Heart right ventricle (tissue), 16 donors: ENCODE measurements at regions not wholly inside any gene's neighbourhood (a gene's known extent, or its start where the extent isn't known, plus 50 kb on each side); places are given as distances from the start of the nearest gene placed in this dataset.

Experiments used
- ATAC-seq, 8 donors: fragments of 200-7000 bp; cut with Tn5 transposase; one replicate each; pipeline ENCODE4 v1.9.1; 2020; ENCODE audit warnings: mild to moderate bottlenecking in 8 of 8, moderate library complexity in 8 of 8, moderate number of reproducible peaks in 1 of 8
- DNase-seq, 2 donors: peaks; one replicate each; pipeline ENCODE4 v3.0.0-alpha.2; 2020
- H3K27ac ChIP-seq, 10 donors: fragments of 200-600 bp; sonication (generic) in 2 of 10; one replicate each; pipeline versions ENCODE4 v1.5.0 to v1.8.0; 2020 to 2022; ENCODE audit warnings: mild to moderate bottlenecking in 3 of 10
- H3K27me3 ChIP-seq, 7 donors: fragments of 200-600 bp; one replicate each; pipeline ENCODE4 v1.8.0; 2021 to 2022; ENCODE audit warnings: mild to moderate bottlenecking in 2 of 7
- H3K36me3 ChIP-seq, 9 donors: fragments of 200-600 bp; sonication (generic) in 1 of 9; one replicate each; pipeline versions ENCODE4 v1.5.0 to v1.8.0; 2020 to 2022; ENCODE audit warnings: mild to moderate bottlenecking in 2 of 9
- H3K4me1 ChIP-seq, 9 donors: fragments of 200-600 bp; sonication (generic) in 1 of 9; one replicate each; pipeline versions ENCODE4 v1.5.0 to v1.8.0; 2020 to 2022; ENCODE audit warnings: mild to moderate bottlenecking in 4 of 9
- H3K4me3 ChIP-seq, 10 donors: fragments of 200-600 bp; sonication (generic) in 2 of 10; one replicate each; pipeline versions ENCODE4 v1.5.0 to v1.8.0; 2020 to 2022; ENCODE audit warnings: mild to moderate bottlenecking in 7 of 10, moderate library complexity in 2 of 10
- H3K9me3 ChIP-seq, 11 donors: fragments of 200-600 bp in 10 of 11; sonication (generic) in 2 of 11; one replicate each; pipeline versions ENCODE4 v1.5.0 to v1.8.0; 2013 to 2022; ENCODE audit warnings: mild to moderate bottlenecking in 2 of 11, control low read depth in 1 of 11, moderate library complexity in 1 of 11
- WGBS, 2 donors: extraction: QIAGEN DNeasy Blood & Tissue Kit; methylation state at CpG; one replicate each; pipeline ENCODE4 v1.1.7; 2013; ENCODE audit warnings: inconsistent platforms in 1 of 2; 5-methylcytosine and 5-hydroxymethylcytosine counted together
- intact Hi-C, 10 donors: fragments of 100-400 bp; cut with DNase I; formaldehyde crosslinking; loops; one replicate each; pipeline versions ENCODE4 v1.11.1 to v1.14.2; 2022
- TF ChIP-seq, protein P1 (sequence below), 9 donors: fragments of 200-600 bp; sonication (generic) in 2 of 9; IDR thresholded peaks; one replicate each; pipeline versions ENCODE4 v1.5.0 to v1.8.0; 2021 to 2022; ENCODE audit warnings: antibody characterized with exemption in 9 of 9, mild to moderate bottlenecking in 5 of 9, moderate library complexity in 1 of 9
- donor health status: Arrhythmogenic right ventricular cardiomyopathy.
- donor health status: ischemic (EF 13 %, LVEDD 7.1; RV severe dilation, severe dysfunction).
- donor health status: healthy with polysubstance abuse.
- donor health status: DM: no; HTN: yes; CAD: no.
- donor health status: DM: no; HTN: no; CAD: no.
- donor health status: ischemic (EF 25% LVEDD 6.9; RV normal size, moderate dysfunction).
- donor health status: ischemic (EF 25% LVEDD 5.7; RV mildly dilated, moderate dysfunction).
- donor health status: healthy.
- donor health status: DM: yes; HTN: yes; CAD: no.
- donor health status: Ischemic cardiomyopathy.
- donor health status: ischemic (EF 35%, LVEDD 5.7; RV mildly dilated, moderate dysfunction).
- donor health status: nonischemic (EF 11% LVEDD 7.7; RV severe dilation, severe dysfunction).
- donor health status: DM: yes; HTN: yes; CAD: no.
- donor health status: PGD.
- donor health status: ischemic (EF 29% LVEDD 5.4; RV normal size, mild dysfunction).
- donor health status: nonischemic (EF 23%, LVEDD 6.1; RV moderate dilation, normal function).

DNA sequence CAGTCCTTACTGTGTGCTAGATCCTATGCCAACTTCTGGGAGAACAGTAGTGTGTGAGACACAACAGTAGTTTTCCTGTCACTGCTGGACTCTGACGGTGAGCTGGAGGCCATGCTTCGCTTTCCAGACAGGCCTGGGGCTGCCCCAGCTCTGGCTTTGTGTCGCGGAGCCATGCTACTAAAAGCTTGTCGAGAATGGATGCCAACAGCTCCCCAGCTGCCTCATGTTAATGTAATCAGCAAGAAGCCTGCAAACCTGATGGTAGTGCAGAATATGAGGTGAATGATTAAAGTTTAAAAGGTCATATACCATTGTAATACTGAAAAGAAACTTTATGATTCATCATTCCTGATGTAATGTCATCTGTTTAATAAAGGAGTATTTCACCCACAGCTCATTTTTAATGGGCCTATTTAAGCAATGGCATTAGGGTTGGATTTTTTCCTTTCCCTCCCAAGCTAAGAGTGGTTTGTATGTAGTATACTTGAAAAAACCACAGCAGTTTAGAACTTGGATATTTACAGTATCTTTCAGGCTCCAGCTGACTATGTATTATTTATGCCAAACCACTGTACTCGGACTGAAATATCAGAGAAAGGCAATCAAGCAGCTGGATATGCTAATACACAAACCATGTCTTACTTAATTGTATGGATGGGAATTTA, 343.0 kb downstream of the NUF2 start:
- Histone ChIP-seq H3K4me1 (no peaks in the 10 kb centered on the region), H3K27me3 (no peaks in the 10 kb centered on the region), H3K4me3 (no peak overlapping the region), H3K9me3 (no peaks in the 10 kb centered on the region), H3K36me3 (no peaks in the 10 kb centered on the region), H3K27ac (no peak overlapping the region)
- 64 to 67% methylated on average over 6 of the region's 6 CpGs for WGBS, 2 donors
- TF ChIP-seq, protein P1, sequence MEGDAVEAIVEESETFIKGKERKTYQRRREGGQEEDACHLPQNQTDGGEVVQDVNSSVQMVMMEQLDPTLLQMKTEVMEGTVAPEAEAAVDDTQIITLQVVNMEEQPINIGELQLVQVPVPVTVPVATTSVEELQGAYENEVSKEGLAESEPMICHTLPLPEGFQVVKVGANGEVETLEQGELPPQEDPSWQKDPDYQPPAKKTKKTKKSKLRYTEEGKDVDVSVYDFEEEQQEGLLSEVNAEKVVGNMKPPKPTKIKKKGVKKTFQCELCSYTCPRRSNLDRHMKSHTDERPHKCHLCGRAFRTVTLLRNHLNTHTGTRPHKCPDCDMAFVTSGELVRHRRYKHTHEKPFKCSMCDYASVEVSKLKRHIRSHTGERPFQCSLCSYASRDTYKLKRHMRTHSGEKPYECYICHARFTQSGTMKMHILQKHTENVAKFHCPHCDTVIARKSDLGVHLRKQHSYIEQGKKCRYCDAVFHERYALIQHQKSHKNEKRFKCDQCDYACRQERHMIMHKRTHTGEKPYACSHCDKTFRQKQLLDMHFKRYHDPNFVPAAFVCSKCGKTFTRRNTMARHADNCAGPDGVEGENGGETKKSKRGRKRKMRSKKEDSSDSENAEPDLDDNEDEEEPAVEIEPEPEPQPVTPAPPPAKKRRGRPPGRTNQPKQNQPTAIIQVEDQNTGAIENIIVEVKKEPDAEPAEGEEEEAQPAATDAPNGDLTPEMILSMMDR (IDR thresholded peaks at IDR 0.05): no peak
- no peak for ATAC-seq
- intact Hi-C loops: no loop called here
- no peak for DNase-seq

DNA sequence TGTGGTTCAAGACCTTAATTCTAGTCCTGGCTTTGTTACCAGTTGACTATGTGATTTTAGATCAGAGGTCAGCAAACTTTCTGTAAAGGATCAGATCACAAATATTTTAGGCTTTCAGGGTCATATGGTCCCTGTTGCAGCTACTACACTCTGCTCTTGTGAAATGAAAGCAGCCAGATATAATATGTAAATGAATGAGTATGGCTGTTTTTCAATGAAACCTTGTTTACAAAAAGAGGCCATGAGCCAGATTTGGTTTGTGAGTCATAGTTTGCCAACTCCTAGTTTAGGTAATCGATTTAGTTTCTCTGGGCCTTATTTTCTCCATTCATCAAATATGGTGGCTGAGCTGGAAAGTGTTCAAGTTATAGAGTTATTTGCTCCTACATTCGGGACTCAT, 346.7 kb downstream of the NUF2 start:
- Histone ChIP-seq H3K27me3 (no peaks in the 10 kb centered on the region), H3K27ac (no peak overlapping the region), H3K9me3 (peaks cover 0 to 4% (median 0%) of the 10 kb centered on the region in 11 donors), H3K4me1 (no peaks in the 10 kb centered on the region), H3K36me3 (no peaks in the 10 kb centered on the region), H3K4me3 (no peak overlapping the region)
- TF ChIP-seq, protein P1 (IDR thresholded peaks at IDR 0.05): no peak
- WGBS, 2 donors: 80 to 86% methylated on average over 2 of the region's 2 CpGs
- ATAC-seq (no peak), DNase-seq (no peak)
- intact Hi-C loops: no loop called here

DNA sequence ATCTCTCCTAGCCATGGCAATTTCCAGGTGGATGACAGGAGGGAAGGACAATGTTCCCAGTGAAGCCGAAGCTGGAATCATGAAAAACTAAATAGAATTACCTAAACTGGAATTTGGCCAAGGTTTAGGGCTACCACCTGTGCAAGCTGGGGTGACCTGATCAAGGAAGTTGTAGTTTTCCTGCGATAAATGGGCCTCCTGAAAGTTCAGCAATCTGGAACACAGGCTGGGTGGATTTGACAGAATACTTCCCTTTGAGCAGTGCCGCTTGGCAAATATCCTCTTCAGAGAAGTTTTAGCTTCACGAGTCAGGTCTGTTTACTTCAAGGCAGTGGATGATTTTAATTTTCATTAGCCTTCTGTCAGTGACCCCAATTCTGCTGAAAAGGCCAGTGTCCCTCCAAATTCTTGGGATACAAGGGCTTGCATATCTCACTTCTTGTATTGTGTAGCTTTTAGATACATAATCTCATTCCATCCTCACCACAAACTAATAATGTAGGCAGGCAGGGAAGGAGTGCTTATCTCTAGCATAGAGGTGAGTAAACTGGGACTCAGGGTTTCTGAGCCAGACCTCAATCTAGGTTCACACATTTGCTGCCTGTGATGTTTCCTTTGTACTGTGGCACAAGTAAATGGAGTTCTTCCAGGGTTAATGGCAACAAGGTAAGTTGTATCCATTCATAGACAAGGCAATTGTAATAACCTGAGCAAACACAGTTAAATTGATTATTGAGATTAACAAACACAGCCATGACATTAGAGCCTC, 349.4 kb downstream of the NUF2 start:
- intact Hi-C loops: no loop called here
- no peak for ATAC-seq

DNA sequence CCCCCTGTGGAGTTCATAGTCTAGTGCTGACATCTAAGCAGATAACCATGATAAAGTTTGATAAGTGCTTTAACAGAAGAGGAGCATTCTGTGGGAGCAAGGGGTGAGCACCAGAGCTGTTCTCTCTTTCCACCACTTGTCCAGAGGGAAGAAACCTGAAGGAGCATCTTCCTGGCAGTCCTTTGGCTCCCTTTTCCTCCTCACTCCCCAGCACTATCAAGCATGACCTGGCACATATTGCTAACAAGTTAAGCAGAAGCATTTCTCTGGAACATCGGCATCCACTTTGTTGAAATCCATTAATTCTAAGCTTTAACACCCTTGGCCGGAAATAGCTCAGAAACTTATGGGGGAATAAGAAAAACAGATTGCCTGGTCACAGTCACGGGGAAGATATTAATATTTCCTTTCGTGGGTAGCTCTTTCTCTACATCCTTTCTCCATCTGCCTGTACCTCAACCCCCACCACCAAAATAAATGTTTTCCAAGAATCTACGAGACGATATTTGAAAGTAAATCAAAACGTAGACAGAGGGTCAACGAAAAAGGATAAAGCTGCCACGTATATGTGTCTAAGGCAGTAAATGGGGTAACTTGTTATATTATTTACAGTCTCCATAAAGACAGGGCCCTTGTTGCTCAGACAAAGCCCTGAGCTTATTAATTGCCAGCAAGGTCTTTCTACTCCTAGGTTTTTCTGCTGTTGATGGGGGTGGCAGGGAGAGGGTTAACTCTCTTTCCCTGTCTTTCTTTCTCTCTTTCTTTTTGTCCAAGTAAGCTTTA, 351.4 kb downstream of the NUF2 start:
- DNase-seq (no peak), ATAC-seq (no peak)
- 79 to 82% methylated on average over 9 of the region's 9 CpGs for WGBS, 2 donors
- H3K9me3 ChIP-seq: peaks cover 0 to 4% (median 0%) of the 10 kb centered on the region in 11 donors
- intact Hi-C loops: no loop called here
- no peaks in the 10 kb centered on the region for H3K27me3 ChIP-seq
- H3K36me3 ChIP-seq: no peaks in the 10 kb centered on the region
- TF ChIP-seq, protein P1 (IDR thresholded peaks at IDR 0.05): no peak
- no peak overlapping the region for H3K27ac ChIP-seq
- no peak overlapping the region for H3K4me3 ChIP-seq
- peaks cover 0 to 6% (median 0%) of the 10 kb centered on the region in 9 donors for H3K4me1 ChIP-seq

More for the DNA sequence above, 349.4 kb downstream of the NUF2 start:
- 59% methylated on average over 4 of the region's 4 CpGs for WGBS, 2 donors
- TF ChIP-seq, protein P1 (IDR thresholded peaks at IDR 0.05): no peak
- Histone ChIP-seq H3K27me3 (no peaks in the 10 kb centered on the region), H3K27ac (no peak overlapping the region), H3K36me3 (no peaks in the 10 kb centered on the region), H3K4me1 (peaks cover 0 to 6% (median 0%) of the 10 kb centered on the region in 9 donors), H3K4me3 (no peak overlapping the region), H3K9me3 (peaks cover 0 to 4% (median 0%) of the 10 kb centered on the region in 11 donors)
- DNase-seq: no peak
